ENCODE measurements at regions not wholly inside any gene's neighbourhood (a gene's known extent, or its start where the extent isn't known, plus 50 kb on each side); places are given as distances from the start of the nearest gene placed in this dataset.

- H3K4me3 Mint-ChIP-seq = no peak overlapping the region
- H3K36me3 Mint-ChIP-seq (ENCODE audit: low read depth) = no peaks in the 10 kb centered on the region; the same call in 2 of the 3 replicates
- no peaks in the 10 kb centered on the region; the same call in 1 of the 2 replicates for H3K36me3 ChIP-seq (ENCODE audit: insufficient read depth)
- no peak overlapping the region for H3K27ac ChIP-seq (ENCODE audit: low read depth)
- no peak overlapping the region for H3K27ac Mint-ChIP-seq
- ATAC-seq = no peak
- H2AFZ ChIP-seq = no peak overlapping the region
- no peak overlapping the region for H3K4me3 ChIP-seq
- peaks cover 12% of the 10 kb centered on the region; the same call in 1 of the 2 replicates for H3K4me1 ChIP-seq (ENCODE audit: insufficient read depth)
- peaks cover 11% of the 10 kb centered on the region; the same call in 1 of the 2 replicates for H3K9me2 ChIP-seq (ENCODE audit: insufficient read depth)
- H3K9me3 Mint-ChIP-seq = peaks cover 10% of the 10 kb centered on the region; the same call in 1 of the 3 replicates
- H3F3A ChIP-seq (replicated peaks; ENCODE audit: low read depth) = no peaks in the 10 kb centered on the region
- H3K27me3 Mint-ChIP-seq (ENCODE audit: insufficient read depth, low read depth, poor library complexity) = peaks cover 5% of the 10 kb centered on the region
- no peak for DNase-seq (ENCODE audit: low spot score)
- peaks cover 15% of the 10 kb centered on the region for H3K4me1 Mint-ChIP-seq
- no peak overlapping the region for H3K4me2 ChIP-seq
- TF ChIP-seq POLR2AphosphoS5 (IDR thresholded peaks at IDR 0.05; ENCODE audit: low read depth) (no peak), ZNF114 (CRISPR knock-in tag; IDR thresholded peaks at IDR 0.05) (no peak), CREB1 (CRISPR knock-in tag; IDR thresholded peaks at IDR 0.05; ENCODE audit: low read depth) (no peak), JUNB (IDR thresholded peaks at IDR 0.05; ENCODE audit: unreplicated experiment) (no peak), STAT1 (IDR thresholded peaks at IDR 0.05; ENCODE audit: unreplicated experiment) (no peak), EZH2phosphoT487 (IDR thresholded peaks at IDR 0.05; ENCODE audit: unreplicated experiment) (no peak), NANOG (IDR thresholded peaks at IDR 0.05; ENCODE audit: borderline replicate concordance) (no peak), ZNF331 (CRISPR knock-in tag; IDR thresholded peaks at IDR 0.05; ENCODE audit: low read depth) (no peak), CTCF (conservative IDR thresholded peaks at IDR 0.05; ENCODE audit: low read depth in 2 of 2) (no peak), EZH2 (IDR thresholded peaks at IDR 0.05; ENCODE audit: low read depth, unreplicated experiment) (no peak)
- TF ChIP-seq, protein P1, sequence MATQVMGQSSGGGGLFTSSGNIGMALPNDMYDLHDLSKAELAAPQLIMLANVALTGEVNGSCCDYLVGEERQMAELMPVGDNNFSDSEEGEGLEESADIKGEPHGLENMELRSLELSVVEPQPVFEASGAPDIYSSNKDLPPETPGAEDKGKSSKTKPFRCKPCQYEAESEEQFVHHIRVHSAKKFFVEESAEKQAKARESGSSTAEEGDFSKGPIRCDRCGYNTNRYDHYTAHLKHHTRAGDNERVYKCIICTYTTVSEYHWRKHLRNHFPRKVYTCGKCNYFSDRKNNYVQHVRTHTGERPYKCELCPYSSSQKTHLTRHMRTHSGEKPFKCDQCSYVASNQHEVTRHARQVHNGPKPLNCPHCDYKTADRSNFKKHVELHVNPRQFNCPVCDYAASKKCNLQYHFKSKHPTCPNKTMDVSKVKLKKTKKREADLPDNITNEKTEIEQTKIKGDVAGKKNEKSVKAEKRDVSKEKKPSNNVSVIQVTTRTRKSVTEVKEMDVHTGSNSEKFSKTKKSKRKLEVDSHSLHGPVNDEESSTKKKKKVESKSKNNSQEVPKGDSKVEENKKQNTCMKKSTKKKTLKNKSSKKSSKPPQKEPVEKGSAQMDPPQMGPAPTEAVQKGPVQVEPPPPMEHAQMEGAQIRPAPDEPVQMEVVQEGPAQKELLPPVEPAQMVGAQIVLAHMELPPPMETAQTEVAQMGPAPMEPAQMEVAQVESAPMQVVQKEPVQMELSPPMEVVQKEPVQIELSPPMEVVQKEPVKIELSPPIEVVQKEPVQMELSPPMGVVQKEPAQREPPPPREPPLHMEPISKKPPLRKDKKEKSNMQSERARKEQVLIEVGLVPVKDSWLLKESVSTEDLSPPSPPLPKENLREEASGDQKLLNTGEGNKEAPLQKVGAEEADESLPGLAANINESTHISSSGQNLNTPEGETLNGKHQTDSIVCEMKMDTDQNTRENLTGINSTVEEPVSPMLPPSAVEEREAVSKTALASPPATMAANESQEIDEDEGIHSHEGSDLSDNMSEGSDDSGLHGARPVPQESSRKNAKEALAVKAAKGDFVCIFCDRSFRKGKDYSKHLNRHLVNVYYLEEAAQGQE (IDR thresholded peaks at IDR 0.05; ENCODE audit: unreplicated experiment) = no peak
- TF ChIP-seq, protein P2, sequence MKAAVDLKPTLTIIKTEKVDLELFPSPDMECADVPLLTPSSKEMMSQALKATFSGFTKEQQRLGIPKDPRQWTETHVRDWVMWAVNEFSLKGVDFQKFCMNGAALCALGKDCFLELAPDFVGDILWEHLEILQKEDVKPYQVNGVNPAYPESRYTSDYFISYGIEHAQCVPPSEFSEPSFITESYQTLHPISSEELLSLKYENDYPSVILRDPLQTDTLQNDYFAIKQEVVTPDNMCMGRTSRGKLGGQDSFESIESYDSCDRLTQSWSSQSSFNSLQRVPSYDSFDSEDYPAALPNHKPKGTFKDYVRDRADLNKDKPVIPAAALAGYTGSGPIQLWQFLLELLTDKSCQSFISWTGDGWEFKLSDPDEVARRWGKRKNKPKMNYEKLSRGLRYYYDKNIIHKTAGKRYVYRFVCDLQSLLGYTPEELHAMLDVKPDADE (IDR thresholded peaks at IDR 0.05) = no peak
- TF ChIP-seq, protein P3, sequence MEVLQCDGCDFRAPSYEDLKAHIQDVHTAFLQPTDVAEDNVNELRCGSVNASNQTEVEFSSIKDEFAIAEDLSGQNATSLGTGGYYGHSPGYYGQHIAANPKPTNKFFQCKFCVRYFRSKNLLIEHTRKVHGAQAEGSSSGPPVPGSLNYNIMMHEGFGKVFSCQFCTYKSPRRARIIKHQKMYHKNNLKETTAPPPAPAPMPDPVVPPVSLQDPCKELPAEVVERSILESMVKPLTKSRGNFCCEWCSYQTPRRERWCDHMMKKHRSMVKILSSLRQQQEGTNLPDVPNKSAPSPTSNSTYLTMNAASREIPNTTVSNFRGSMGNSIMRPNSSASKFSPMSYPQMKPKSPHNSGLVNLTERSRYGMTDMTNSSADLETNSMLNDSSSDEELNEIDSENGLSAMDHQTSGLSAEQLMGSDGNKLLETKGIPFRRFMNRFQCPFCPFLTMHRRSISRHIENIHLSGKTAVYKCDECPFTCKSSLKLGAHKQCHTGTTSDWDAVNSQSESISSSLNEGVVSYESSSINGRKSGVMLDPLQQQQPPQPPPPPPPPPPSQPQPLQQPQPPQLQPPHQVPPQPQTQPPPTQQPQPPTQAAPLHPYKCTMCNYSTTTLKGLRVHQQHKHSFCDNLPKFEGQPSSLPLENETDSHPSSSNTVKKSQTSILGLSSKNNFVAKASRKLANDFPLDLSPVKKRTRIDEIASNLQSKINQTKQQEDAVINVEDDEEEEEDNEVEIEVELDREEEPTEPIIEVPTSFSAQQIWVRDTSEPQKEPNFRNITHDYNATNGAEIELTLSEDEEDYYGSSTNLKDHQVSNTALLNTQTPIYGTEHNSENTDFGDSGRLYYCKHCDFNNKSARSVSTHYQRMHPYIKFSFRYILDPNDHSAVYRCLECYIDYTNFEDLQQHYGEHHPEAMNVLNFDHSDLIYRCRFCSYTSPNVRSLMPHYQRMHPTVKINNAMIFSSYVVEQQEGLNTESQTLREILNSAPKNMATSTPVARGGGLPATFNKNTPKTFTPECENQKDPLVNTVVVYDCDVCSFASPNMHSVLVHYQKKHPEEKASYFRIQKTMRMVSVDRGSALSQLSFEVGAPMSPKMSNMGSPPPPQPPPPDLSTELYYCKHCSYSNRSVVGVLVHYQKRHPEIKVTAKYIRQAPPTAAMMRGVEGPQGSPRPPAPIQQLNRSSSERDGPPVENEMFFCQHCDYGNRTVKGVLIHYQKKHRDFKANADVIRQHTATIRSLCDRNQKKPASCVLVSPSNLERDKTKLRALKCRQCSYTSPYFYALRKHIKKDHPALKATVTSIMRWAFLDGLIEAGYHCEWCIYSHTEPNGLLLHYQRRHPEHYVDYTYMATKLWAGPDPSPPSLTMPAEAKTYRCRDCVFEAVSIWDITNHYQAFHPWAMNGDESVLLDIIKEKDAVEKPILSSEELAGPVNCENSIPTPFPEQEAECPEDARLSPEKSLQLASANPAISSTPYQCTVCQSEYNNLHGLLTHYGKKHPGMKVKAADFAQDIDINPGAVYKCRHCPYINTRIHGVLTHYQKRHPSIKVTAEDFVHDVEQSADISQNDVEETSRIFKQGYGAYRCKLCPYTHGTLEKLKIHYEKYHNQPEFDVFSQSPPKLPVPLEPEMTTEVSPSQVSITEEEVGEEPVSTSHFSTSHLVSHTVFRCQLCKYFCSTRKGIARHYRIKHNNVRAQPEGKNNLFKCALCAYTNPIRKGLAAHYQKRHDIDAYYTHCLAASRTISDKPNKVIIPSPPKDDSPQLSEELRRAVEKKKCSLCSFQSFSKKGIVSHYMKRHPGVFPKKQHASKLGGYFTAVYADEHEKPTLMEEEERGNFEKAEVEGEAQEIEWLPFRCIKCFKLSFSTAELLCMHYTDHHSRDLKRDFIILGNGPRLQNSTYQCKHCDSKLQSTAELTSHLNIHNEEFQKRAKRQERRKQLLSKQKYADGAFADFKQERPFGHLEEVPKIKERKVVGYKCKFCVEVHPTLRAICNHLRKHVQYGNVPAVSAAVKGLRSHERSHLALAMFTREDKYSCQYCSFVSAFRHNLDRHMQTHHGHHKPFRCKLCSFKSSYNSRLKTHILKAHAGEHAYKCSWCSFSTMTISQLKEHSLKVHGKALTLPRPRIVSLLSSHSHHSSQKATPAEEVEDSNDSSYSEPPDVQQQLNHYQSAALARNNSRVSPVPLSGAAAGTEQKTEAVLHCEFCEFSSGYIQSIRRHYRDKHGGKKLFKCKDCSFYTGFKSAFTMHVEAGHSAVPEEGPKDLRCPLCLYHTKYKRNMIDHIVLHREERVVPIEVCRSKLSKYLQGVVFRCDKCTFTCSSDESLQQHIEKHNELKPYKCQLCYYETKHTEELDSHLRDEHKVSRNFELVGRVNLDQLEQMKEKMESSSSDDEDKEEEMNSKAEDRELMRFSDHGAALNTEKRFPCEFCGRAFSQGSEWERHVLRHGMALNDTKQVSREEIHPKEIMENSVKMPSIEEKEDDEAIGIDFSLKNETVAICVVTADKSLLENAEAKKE (CRISPR knock-in tag; IDR thresholded peaks at IDR 0.05) = no peak
- H3K79me2 ChIP-seq (replicated peaks; ENCODE audit: insufficient read depth) = no peaks in the 10 kb centered on the region
- no peaks in the 10 kb centered on the region for H4K20me1 ChIP-seq (replicated peaks; ENCODE audit: insufficient read depth)
- H3K27me3 ChIP-seq (ENCODE audit: insufficient read depth) = no peaks in the 10 kb centered on the region
Observed at GRCh38 chr6:14031516-14031915, 86.1 kb upstream of the CD83 start.
